Upper lobe of left lung (tissue), 6 donors: ENCODE measurements at regions not wholly inside any gene's neighbourhood (a gene's known extent, or its start where the extent isn't known, plus 50 kb on each side); places are given as distances from the start of the nearest gene placed in this dataset.

Source experiments
- ATAC-seq, 2 donors: fragments of 200-7000 bp; cut with Tn5 transposase; one replicate each; pipeline ENCODE4 v1.9.1; 2022; ENCODE audit warnings: mild to moderate bottlenecking in 2 of 2, moderate library complexity in 2 of 2; ENCODE audit not compliant: low FRiP score in 2 of 2
- DNase-seq, 2 donors: peaks; one replicate each; pipeline ENCODE4 v3.0.0-alpha.2; 2019 to 2020
- H3K27ac ChIP-seq, 4 donors: fragments of 200-600 bp; sonication (generic); one replicate each; pipeline ENCODE4 v1.5.1; 2016 to 2019
- H3K27me3 ChIP-seq, 4 donors: fragments of 200-600 bp; sonication (generic); one replicate each; pipeline ENCODE4 v1.5.1; 2017 to 2019
- H3K36me3 ChIP-seq, 4 donors: fragments of 200-600 bp; sonication (generic); one replicate each; pipeline ENCODE4 v1.5.1; 2016 to 2019
- H3K4me1 ChIP-seq, 4 donors: fragments of 200-600 bp; sonication (generic); one replicate each; pipeline ENCODE4 v1.5.1; 2018 to 2019
- H3K4me3 ChIP-seq, 4 donors: fragments of 200-600 bp; sonication (generic); one replicate each; pipeline ENCODE4 v1.5.1; 2017 to 2019; ENCODE audit warnings: mild to moderate bottlenecking in 2 of 4, moderate library complexity in 1 of 4
- H3K9me3 ChIP-seq, 4 donors: fragments of 200-600 bp; sonication (generic); one replicate each; pipeline ENCODE4 v1.5.1; 2018 to 2019
- EP300 ChIP-seq, 4 donors: sonication (generic); formaldehyde crosslinking; IDR thresholded peaks; one replicate each; pipeline ENCODE4 v1.5.1; 2017; ENCODE audit warnings: antibody characterized with exemption in 4 of 4, control low read depth in 2 of 4
- POLR2A ChIP-seq, 4 donors: fragments of 450-650 bp; IDR thresholded peaks; one replicate each; pipeline ENCODE4 v1.5.1; 2016 to 2017; ENCODE audit warnings: antibody characterized with exemption in 4 of 4, mild to moderate bottlenecking in 2 of 4
- POLR2AphosphoS5 ChIP-seq, 2 donors: sonication (generic); formaldehyde crosslinking; IDR thresholded peaks; one replicate each; pipeline ENCODE4 v1.5.1; 2017; ENCODE audit warnings: antibody characterized with exemption in 2 of 2
- WGBS, 2 donors: methylation state at CpG; one replicate each; pipeline ENCODE4 v1.1.5; 2017 to 2018; 5-methylcytosine and 5-hydroxymethylcytosine counted together
- TF ChIP-seq, protein P1 (sequence below), 6 experiments: fragments of 450-650 bp in 4 of 6; fragments of 200-600 bp in 2 of 6; sonication (generic) in 2 of 6; IDR thresholded peaks; one replicate each; pipeline ENCODE4 v1.5.1; 2016 to 2019; ENCODE audit warnings: antibody characterized with exemption in 6 of 6
- donor health status: DM: no; HTN: no; CAD: no; lungs with moderate emphysema.
- donor health status: DM: no; HTN: yes; CAD: no; lungs with severe emphysema.

DNA sequence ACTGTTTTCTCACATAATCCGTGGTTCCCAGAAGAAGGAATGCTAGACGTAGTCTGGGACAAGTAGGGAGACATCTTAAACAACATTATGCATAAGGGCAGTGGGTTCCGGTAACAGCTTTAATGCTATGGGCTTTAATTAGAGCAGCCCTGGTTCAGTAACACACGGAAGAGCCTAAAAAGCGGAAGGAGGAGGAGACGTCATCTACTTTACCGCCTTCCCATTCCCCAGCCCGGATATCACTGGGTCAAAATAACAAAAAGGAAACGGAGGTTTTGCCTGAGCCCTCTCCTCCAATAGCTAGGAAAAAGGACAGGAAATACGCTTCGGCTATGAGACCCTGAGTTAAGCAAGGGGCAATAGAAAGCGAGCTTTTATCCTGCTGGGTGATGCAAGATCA is 124.8 kb upstream of the KDM5D start:
- no peak for DNase-seq
- WGBS, 2 donors, result 86% methylated on average over 12 of the region's 12 CpGs; no CpG with 5 or more reads in 1 of the 2 donors
- no peak for ATAC-seq

DNA sequence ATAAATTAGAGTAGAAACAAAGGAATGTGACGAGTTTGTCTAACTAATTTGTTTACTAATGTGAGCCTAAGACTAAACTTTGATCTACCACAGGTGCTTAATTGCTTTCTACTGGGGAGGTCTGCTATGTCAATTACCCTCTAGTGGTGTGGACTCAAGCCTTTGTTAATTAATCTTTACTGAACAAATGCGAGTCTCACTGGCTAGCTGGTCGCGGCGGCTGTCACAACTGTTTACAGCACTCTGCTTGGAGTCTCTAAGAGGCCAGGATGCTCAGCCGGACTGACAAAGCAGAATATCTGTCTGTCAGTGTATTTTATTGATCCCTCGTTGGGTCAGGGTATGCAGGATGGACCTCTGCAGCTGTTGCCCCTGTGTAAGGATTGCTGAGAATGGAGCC is 124.1 kb upstream of the KDM5D start:
- no peaks in the 10 kb centered on the region for H3K36me3 ChIP-seq
- no peaks in the 10 kb centered on the region for H3K27me3 ChIP-seq
- WGBS, 2 donors, result 53% methylated on average over 2 of the region's 7 CpGs; no CpG with 5 or more reads in 1 of the 2 donors
- H3K4me3 ChIP-seq, result no peak overlapping the region
- H3K4me1 ChIP-seq, result no peaks in the 10 kb centered on the region
- H3K27ac ChIP-seq, result no peak overlapping the region
- TF ChIP-seq POLR2AphosphoS5 (IDR thresholded peaks at IDR 0.05) (no peak), EP300 (IDR thresholded peaks at IDR 0.05) (no peak), POLR2A (IDR thresholded peaks at IDR 0.05) (no peak)
- TF ChIP-seq, protein P1, sequence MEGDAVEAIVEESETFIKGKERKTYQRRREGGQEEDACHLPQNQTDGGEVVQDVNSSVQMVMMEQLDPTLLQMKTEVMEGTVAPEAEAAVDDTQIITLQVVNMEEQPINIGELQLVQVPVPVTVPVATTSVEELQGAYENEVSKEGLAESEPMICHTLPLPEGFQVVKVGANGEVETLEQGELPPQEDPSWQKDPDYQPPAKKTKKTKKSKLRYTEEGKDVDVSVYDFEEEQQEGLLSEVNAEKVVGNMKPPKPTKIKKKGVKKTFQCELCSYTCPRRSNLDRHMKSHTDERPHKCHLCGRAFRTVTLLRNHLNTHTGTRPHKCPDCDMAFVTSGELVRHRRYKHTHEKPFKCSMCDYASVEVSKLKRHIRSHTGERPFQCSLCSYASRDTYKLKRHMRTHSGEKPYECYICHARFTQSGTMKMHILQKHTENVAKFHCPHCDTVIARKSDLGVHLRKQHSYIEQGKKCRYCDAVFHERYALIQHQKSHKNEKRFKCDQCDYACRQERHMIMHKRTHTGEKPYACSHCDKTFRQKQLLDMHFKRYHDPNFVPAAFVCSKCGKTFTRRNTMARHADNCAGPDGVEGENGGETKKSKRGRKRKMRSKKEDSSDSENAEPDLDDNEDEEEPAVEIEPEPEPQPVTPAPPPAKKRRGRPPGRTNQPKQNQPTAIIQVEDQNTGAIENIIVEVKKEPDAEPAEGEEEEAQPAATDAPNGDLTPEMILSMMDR (IDR thresholded peaks at IDR 0.05), result no peak
- DNase-seq (no peak), ATAC-seq (no peak)
- no peaks in the 10 kb centered on the region for H3K9me3 ChIP-seq

More for the DNA sequence above, 124.8 kb upstream of the KDM5D start:
- H3K36me3 ChIP-seq, result no peaks in the 10 kb centered on the region
- H3K4me1 ChIP-seq, result no peaks in the 10 kb centered on the region
- H3K9me3 ChIP-seq, result no peaks in the 10 kb centered on the region
- no peak overlapping the region for H3K27ac ChIP-seq
- H3K27me3 ChIP-seq, result no peaks in the 10 kb centered on the region
- no peak for TF ChIP-seq EP300 (IDR thresholded peaks at IDR 0.05)
- no peak for TF ChIP-seq POLR2A (IDR thresholded peaks at IDR 0.05)
- TF ChIP-seq POLR2AphosphoS5 (IDR thresholded peaks at IDR 0.05), result no peak
- TF ChIP-seq, protein P1 (IDR thresholded peaks at IDR 0.05), result no peak
- H3K4me3 ChIP-seq, result no peak overlapping the region

DNA sequence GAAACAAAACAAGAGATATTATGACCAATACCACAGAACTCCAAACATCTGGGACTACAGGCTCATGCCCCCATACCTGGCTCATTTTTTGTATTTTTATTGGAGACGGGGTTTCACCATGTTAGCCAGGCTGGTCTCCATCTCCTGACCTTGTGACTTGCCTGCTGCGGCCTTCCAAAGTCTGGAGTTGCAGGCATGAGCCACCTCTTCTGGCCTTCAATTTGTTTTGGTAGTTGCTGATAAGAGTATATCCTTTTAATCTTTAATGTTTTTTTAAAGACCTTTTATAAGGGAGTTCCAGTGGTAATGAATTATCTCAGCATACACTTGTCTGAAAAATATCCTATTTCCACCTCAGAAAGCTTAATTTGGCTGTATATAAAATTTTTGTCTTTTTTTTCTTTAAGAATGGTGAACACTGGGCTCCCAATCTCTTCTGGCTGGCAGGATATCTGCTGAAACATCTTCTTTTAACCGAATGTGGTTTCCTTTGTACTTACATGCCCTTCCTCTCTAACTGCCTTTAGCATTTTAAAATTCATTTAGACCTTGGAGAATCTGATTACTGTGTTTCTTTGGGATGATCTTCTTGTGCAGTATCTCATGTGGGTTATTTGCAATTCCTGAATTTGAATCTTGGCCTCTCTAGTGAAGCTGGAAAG is 112.1 kb upstream of the KDM5D start:
- H3K36me3 ChIP-seq, result no peaks in the 10 kb centered on the region
- DNase-seq (no peak), ATAC-seq (no peak)
- TF ChIP-seq POLR2A (IDR thresholded peaks at IDR 0.05) (no peak), EP300 (IDR thresholded peaks at IDR 0.05) (no peak), POLR2AphosphoS5 (IDR thresholded peaks at IDR 0.05) (no peak)
- TF ChIP-seq, protein P1 (IDR thresholded peaks at IDR 0.05), result no peak
- H3K4me3 ChIP-seq, result no peak overlapping the region
- H3K4me1 ChIP-seq, result no peaks in the 10 kb centered on the region
- no peaks in the 10 kb centered on the region for H3K9me3 ChIP-seq
- 30% methylated on average over 3 of the region's 3 CpGs; no CpG with 5 or more reads in 1 of the 2 donors for WGBS, 2 donors
- no peak overlapping the region for H3K27ac ChIP-seq
- H3K27me3 ChIP-seq, result no peaks in the 10 kb centered on the region

DNA sequence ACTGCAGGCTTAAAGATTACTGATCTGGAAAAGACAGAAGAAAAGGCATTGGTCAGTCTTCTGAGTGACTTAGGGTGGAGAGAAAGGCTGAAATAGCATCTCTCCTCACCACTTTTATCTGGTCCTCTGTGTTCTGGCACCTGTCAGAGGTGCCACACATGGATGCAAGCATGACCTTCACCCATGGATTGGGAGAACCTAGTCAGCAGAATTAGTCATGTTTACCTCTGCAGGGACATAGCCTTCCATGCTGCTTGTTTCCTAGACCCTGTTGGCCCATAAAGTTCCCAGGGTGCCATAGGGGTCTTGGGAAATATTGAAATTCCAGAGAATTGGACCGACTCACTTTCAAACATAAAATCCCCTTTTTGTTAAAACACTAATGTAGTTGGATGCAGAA is 98.4 kb upstream of the KDM5D start:
- WGBS, 2 donors, result 67% methylated on average over 1 of the region's 1 CpG; no CpG with 5 or more reads in 1 of the 2 donors
- Histone ChIP-seq H3K36me3 (no peaks in the 10 kb centered on the region), H3K27me3 (no peaks in the 10 kb centered on the region), H3K4me1 (no peaks in the 10 kb centered on the region), H3K4me3 (no peak overlapping the region), H3K27ac (no peak overlapping the region), H3K9me3 (no peaks in the 10 kb centered on the region)
- no peak for DNase-seq
- TF ChIP-seq, protein P1 (IDR thresholded peaks at IDR 0.05), result no peak
- TF ChIP-seq POLR2AphosphoS5 (IDR thresholded peaks at IDR 0.05) (no peak), EP300 (IDR thresholded peaks at IDR 0.05) (no peak), POLR2A (IDR thresholded peaks at IDR 0.05) (no peak)
- no peak for ATAC-seq

DNA sequence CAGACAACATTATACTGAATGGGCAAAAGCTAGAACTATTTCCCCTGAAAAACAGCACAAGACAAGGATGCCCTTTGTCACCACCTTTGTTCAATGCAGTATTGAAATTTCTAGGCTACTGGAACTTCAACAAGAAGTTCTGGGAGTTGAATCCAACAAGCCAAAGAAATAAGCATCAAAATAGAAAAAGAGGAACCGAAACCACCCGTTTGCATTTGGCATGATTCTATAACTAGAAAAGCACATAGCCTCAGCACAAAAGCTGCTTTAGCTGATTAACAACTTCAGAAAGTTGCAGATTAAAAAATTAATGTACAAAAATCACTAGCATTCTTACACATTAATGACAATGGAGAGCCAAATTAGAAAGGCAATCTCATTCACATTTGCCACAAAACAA is 79.6 kb upstream of the KDM5D start:
- Histone ChIP-seq H3K27me3 (no peaks in the 10 kb centered on the region), H3K9me3 (no peaks in the 10 kb centered on the region), H3K4me3 (no peak overlapping the region), H3K36me3 (no peaks in the 10 kb centered on the region), H3K27ac (no peak overlapping the region), H3K4me1 (no peaks in the 10 kb centered on the region)
- no peak for DNase-seq
- WGBS, 2 donors, result 60% methylated on average over 2 of the region's 2 CpGs; no CpG with 5 or more reads in 1 of the 2 donors
- TF ChIP-seq EP300 (IDR thresholded peaks at IDR 0.05) (no peak), POLR2A (IDR thresholded peaks at IDR 0.05) (no peak), POLR2AphosphoS5 (IDR thresholded peaks at IDR 0.05) (no peak)
- TF ChIP-seq, protein P1 (IDR thresholded peaks at IDR 0.05), result no peak
- no peak for ATAC-seq
